PC-9 (cell line): ENCODE measurements at regions not wholly inside any gene's neighbourhood (a gene's known extent, or its start where the extent isn't known, plus 50 kb on each side); places are given as distances from the start of the nearest gene placed in this dataset.

Experiments used
- BruUV-seq: library from RNA; stranded (reverse); fragments of 400-500 nt; replicated peaks from 2 replicates; lab custom pipeline; 2021; lab: Mats Ljungman, UMichigan
- CTCF ChIA-PET: fragments of 300-600 bp; sonication (Branson Sonifier 250); formaldehyde crosslinking; loops from one replicate; lab custom pipeline; 2022; ENCODE audit warnings: antibody characterized with exemption; lab: Charles Lee
- POLR2A ChIA-PET: fragments of 300-600 bp; sonication (Branson Sonifier 250); formaldehyde crosslinking; loops from one replicate; lab custom pipeline; 2022; ENCODE audit warnings: antibody characterized with exemption; ENCODE audit not compliant: unreplicated experiment; lab: Charles Lee
- DNase-seq, 2 experiments: peaks; one replicate each; pipeline versions ENCODE4 v3.0.0 to v3.0.0-alpha.2; 2015 to 2022; ENCODE audit warnings: mixed read lengths in 1 of 2
- H2AFZ ChIP-seq: fragments of 200-600 bp; sonication (generic); 2 replicates; pipeline ENCODE4 v1.8.1; 2017; ENCODE audit warnings: antibody characterized with exemption
- H3F3A ChIP-seq: fragments of 200-600 bp; sonication (generic); 2 replicates; pipeline ENCODE4 v1.8.1; 2017; ENCODE audit warnings: antibody characterized with exemption, mild to moderate bottlenecking, low read depth; ENCODE audit not compliant: insufficient read depth
- H3K27ac ChIP-seq: fragments of 200-600 bp; sonication (generic); 2 replicates; pipeline ENCODE4 v1.6.1; 2016; ENCODE audit warnings: mixed run types
- H3K27me3 ChIP-seq: fragments of 200-600 bp; sonication (generic); 2 replicates; pipeline ENCODE4 v1.6.1; 2016; ENCODE audit warnings: low read depth, mixed run types; ENCODE audit not compliant: insufficient read depth
- H3K36me3 ChIP-seq: fragments of 200-600 bp; sonication (generic); 2 replicates; pipeline ENCODE4 v1.6.1; 2016; ENCODE audit warnings: low read depth, mixed run types
- H3K4me1 ChIP-seq: fragments of 200-600 bp; sonication (generic); replicated peaks from 2 replicates; pipeline ENCODE4 v1.6.1; 2016; ENCODE audit warnings: mixed run types; ENCODE audit not compliant: insufficient read depth
- H3K4me2 ChIP-seq: fragments of 200-600 bp; sonication (generic); 2 replicates; pipeline ENCODE4 v1.6.1; 2017; ENCODE audit warnings: mixed run types
- H3K4me3 ChIP-seq: fragments of 200-600 bp; sonication (generic); 2 replicates; pipeline ENCODE4 v1.6.1; 2016; ENCODE audit warnings: mixed run types
- H3K79me2 ChIP-seq: fragments of 200-600 bp; sonication (generic); 2 replicates; pipeline ENCODE4 v1.6.1; 2017; ENCODE audit warnings: low read depth, mixed run types
- H3K9me2 ChIP-seq: fragments of 200-600 bp; sonication (generic); 2 replicates; pipeline ENCODE4 v1.8.1; 2017; ENCODE audit warnings: mild to moderate bottlenecking; ENCODE audit not compliant: insufficient read depth
- H3K9me3 ChIP-seq: fragments of 200-600 bp; sonication (generic); 2 replicates; pipeline ENCODE4 v1.8.1; 2016; ENCODE audit warnings: low read depth; ENCODE audit not compliant: insufficient read depth
- H4K20me1 ChIP-seq: fragments of 200-600 bp; sonication (generic); 2 replicates; pipeline ENCODE4 v1.8.1; 2017; ENCODE audit not compliant: insufficient read depth
- CTCF ChIP-seq: fragments of 200-600 bp; sonication (generic); conservative IDR thresholded peaks from 2 replicates; pipeline ENCODE4 v1.6.1; 2017; ENCODE audit warnings: mixed run types, antibody characterized with exemption, mild to moderate bottlenecking, moderate library complexity
- EZH2 ChIP-seq: fragments of 200-600 bp; sonication (generic); IDR thresholded peaks from 2 replicates; pipeline ENCODE4 v1.8.0; 2017; ENCODE audit warnings: antibody characterized with exemption, low read depth
- intact Hi-C: fragments of 100-400 bp; cut with micrococcal nuclease; formaldehyde crosslinking; loops from one replicate; pipeline ENCODE4 v1.10.0; 2022; ENCODE audit not compliant: unreplicated experiment

- CTCF ChIA-PET, result no interaction called here
- H3K4me1 ChIP-seq, result no peaks in the 10 kb centered on the region
- POLR2A ChIA-PET, result no interaction called here
- TF ChIP-seq CTCF (no peak), EZH2 (no peak)
- intact Hi-C loops, result no loop called here
- H3K79me2 ChIP-seq, result no peaks in the 10 kb centered on the region
- no peaks in the 10 kb centered on the region for H3K9me3 ChIP-seq
- H2AFZ ChIP-seq, result no peak overlapping the region
- no peaks in the 10 kb centered on the region for H3K9me2 ChIP-seq
- no peak overlapping the region for H3K27ac ChIP-seq
- no peaks in the 10 kb centered on the region for H3K36me3 ChIP-seq
- DNase-seq, result no peak
- H3K4me2 ChIP-seq, result no peak overlapping the region
- no peaks in the 10 kb centered on the region for H3K27me3 ChIP-seq
- H4K20me1 ChIP-seq, result no peaks in the 10 kb centered on the region
- H3F3A ChIP-seq, result no peaks in the 10 kb centered on the region
- no peak overlapping the region for H3K4me3 ChIP-seq
- no TSS peak for BruUV-seq
Observed at GRCh38 chr16:73152386-73153125, 104.6 kb upstream of the ZFHX3 start.

GRCh38 chr16:73151941-73152340, 104.0 kb upstream of the ZFHX3 start:
- H3K27me3 ChIP-seq, result no peaks in the 10 kb centered on the region
- H3K36me3 ChIP-seq, result no peaks in the 10 kb centered on the region
- H3K9me3 ChIP-seq, result no peaks in the 10 kb centered on the region
- H3K4me1 ChIP-seq, result no peaks in the 10 kb centered on the region
- ChIA-PET POLR2A (no interaction called here), CTCF (no interaction called here)
- no peak overlapping the region for H2AFZ ChIP-seq
- TF ChIP-seq EZH2 (no peak), CTCF (no peak)
- no peaks in the 10 kb centered on the region for H3K79me2 ChIP-seq
- H3F3A ChIP-seq, result no peaks in the 10 kb centered on the region
- no peak overlapping the region for H3K4me2 ChIP-seq
- H3K27ac ChIP-seq, result no peak overlapping the region
- H3K9me2 ChIP-seq, result no peaks in the 10 kb centered on the region
- H3K4me3 ChIP-seq, result no peak overlapping the region
- no peaks in the 10 kb centered on the region for H4K20me1 ChIP-seq
- no TSS peak for BruUV-seq
- DNase-seq, result no peak
- intact Hi-C loops, result no loop called here

GRCh38 chr16:73151225-73151624, 103.3 kb upstream of the ZFHX3 start:
- BruUV-seq, result no TSS peak
- no peak overlapping the region for H3K27ac ChIP-seq
- CTCF ChIA-PET, result no interaction called here
- intact Hi-C loops, result no loop called here
- H3K27me3 ChIP-seq, result no peaks in the 10 kb centered on the region
- H2AFZ ChIP-seq, result no peak overlapping the region
- TF ChIP-seq CTCF (no peak), EZH2 (no peak)
- POLR2A ChIA-PET, result no interaction called here
- no peak overlapping the region for H3K4me3 ChIP-seq
- no peaks in the 10 kb centered on the region for H3K9me2 ChIP-seq
- no peak overlapping the region for H3K4me2 ChIP-seq
- no peak for DNase-seq
- no peaks in the 10 kb centered on the region for H3K79me2 ChIP-seq
- H3K9me3 ChIP-seq, result no peaks in the 10 kb centered on the region
- H3K4me1 ChIP-seq, result no peaks in the 10 kb centered on the region
- no peaks in the 10 kb centered on the region for H3F3A ChIP-seq
- H3K36me3 ChIP-seq, result no peaks in the 10 kb centered on the region
- H4K20me1 ChIP-seq, result no peaks in the 10 kb centered on the region
